HEK293 (cell line): ENCODE measurements at regions not wholly inside any gene's neighbourhood (a gene's known extent, or its start where the extent isn't known, plus 50 kb on each side); places are given as distances from the start of the nearest gene placed in this dataset.

ENCODE experiments used
- CTCF ChIA-PET: fragments of 350-600 bp; formaldehyde crosslinking; extraction: SDS; loops from one replicate; lab custom pipeline; 2021; ENCODE audit warnings: antibody characterized with exemption; lab: Yijun Ruan, JAX
- POLR2A ChIA-PET: fragments of 300-600 bp; formaldehyde crosslinking; extraction: SDS; loops from one replicate; lab custom pipeline; 2020; ENCODE audit warnings: antibody characterized with exemption, inconsistent platforms; lab: Yijun Ruan, JAX
- H3K27ac ChIP-seq: fragments of 200-500 bp; sonication (Bioruptor generic); 2 replicates; pipeline ENCODE4 v1.5.1; 2014; ENCODE audit warnings: low read depth, low read length, control low read depth, inconsistent platforms; ENCODE audit errors: extremely low read depth
- H3K36me3 ChIP-seq, 2 experiments: fragments of 200-500 bp in 1 of 2; sonication (Bioruptor generic) in 1 of 2; 1 replicate in 1 of 2; 2 replicates in 1 of 2; pipeline ENCODE4 v1.5.1; 2014 to 2017; ENCODE audit warnings: inconsistent platforms in 2 of 2, low read length in 2 of 2; ENCODE audit not compliant: control insufficient read depth in 2 of 2, insufficient read depth in 1 of 2
- H3K4me1 ChIP-seq: fragments of 200-500 bp; sonication (Bioruptor generic); 2 replicates; pipeline ENCODE4 v1.5.1; 2014; ENCODE audit warnings: mild to moderate bottlenecking, low read length, inconsistent platforms; ENCODE audit not compliant: control insufficient read depth, insufficient read depth
- H3K4me3 ChIP-seq: 2 replicates; pipeline ENCODE4 v1.5.1; 2011; ENCODE audit warnings: low read depth, mild to moderate bottlenecking, control low read depth, low read length, moderate library complexity
- H3K9me3 ChIP-seq: fragments of 200-500 bp; sonication (Bioruptor generic); 2 replicates; pipeline ENCODE4 v1.5.1; 2014; ENCODE audit warnings: low read depth, low read length, inconsistent platforms; ENCODE audit not compliant: control insufficient read depth, insufficient read depth
- GLIS2 ChIP-seq: fragments of 450-650 bp; formaldehyde crosslinking; IDR thresholded peaks from 2 replicates; pipeline ENCODE4 v1.5.1; 2016; ENCODE audit warnings: missing biosample characterization, missing genetic modification characterization
- HOXD13 ChIP-seq: sonication (generic); formaldehyde crosslinking; IDR thresholded peaks from 2 replicates; pipeline ENCODE4 v1.8.0; 2022; ENCODE audit warnings: missing genetic modification reagents, borderline replicate concordance
- MZF1 ChIP-seq: fragments of 450-650 bp; formaldehyde crosslinking; IDR thresholded peaks from 2 replicates; pipeline ENCODE4 v1.5.1; 2017; ENCODE audit warnings: missing biosample characterization, missing genetic modification characterization, borderline replicate concordance
- PRDM1 ChIP-seq: fragments of 450-650 bp; formaldehyde crosslinking; IDR thresholded peaks from 2 replicates; pipeline ENCODE4; 2016; ENCODE audit warnings: missing biosample characterization, missing genetic modification characterization
- RBAK ChIP-seq: fragments of 450-650 bp; formaldehyde crosslinking; IDR thresholded peaks from 2 replicates; pipeline ENCODE4 v1.5.1; 2016; ENCODE audit warnings: missing biosample characterization, missing genetic modification characterization
- ZNF112 ChIP-seq: fragments of 450-650 bp; formaldehyde crosslinking; IDR thresholded peaks from 2 replicates; pipeline ENCODE4 v1.5.0; 2017; ENCODE audit warnings: missing biosample characterization, missing genetic modification characterization
- ZNF19 ChIP-seq: fragments of 450-650 bp; formaldehyde crosslinking; IDR thresholded peaks from 2 replicates; pipeline ENCODE4; 2016; ENCODE audit warnings: missing biosample characterization, missing genetic modification characterization, low read depth
- ZNF223 ChIP-seq: fragments of 450-650 bp; formaldehyde crosslinking; IDR thresholded peaks from 2 replicates; pipeline ENCODE4 v1.5.1; 2016; ENCODE audit warnings: missing biosample characterization, missing genetic modification characterization
- ZNF514 ChIP-seq: fragments of 450-650 bp; formaldehyde crosslinking; IDR thresholded peaks from 2 replicates; pipeline ENCODE4 v1.5.1; 2016; ENCODE audit warnings: missing biosample characterization, missing genetic modification characterization
- ZNF521 ChIP-seq: fragments of 450-650 bp; formaldehyde crosslinking; IDR thresholded peaks from 2 replicates; pipeline ENCODE4 v1.5.1; 2017; ENCODE audit warnings: missing biosample characterization, mild to moderate bottlenecking, missing genetic modification characterization
- ZNF530 ChIP-seq: fragments of 450-650 bp; formaldehyde crosslinking; IDR thresholded peaks from 2 replicates; pipeline ENCODE4 v1.5.1; 2016; ENCODE audit warnings: low read depth, missing biosample characterization, missing genetic modification characterization
- ZNF768 ChIP-seq: fragments of 450-650 bp; formaldehyde crosslinking; IDR thresholded peaks from 2 replicates; pipeline ENCODE4 v1.5.1; 2018; ENCODE audit warnings: missing biosample characterization, mild to moderate bottlenecking, missing genetic modification characterization
- ZNF777 ChIP-seq: fragments of 450-650 bp; formaldehyde crosslinking; IDR thresholded peaks from 2 replicates; pipeline ENCODE4 v1.5.1; 2017; ENCODE audit warnings: missing biosample characterization, missing genetic modification characterization, borderline replicate concordance
- ZXDB ChIP-seq: fragments of 450-650 bp; formaldehyde crosslinking; IDR thresholded peaks from 2 replicates; pipeline ENCODE4 v1.5.1; 2016; ENCODE audit warnings: missing biosample characterization, missing genetic modification characterization
- TF ChIP-seq, protein P1 (sequence below): fragments of 450-650 bp; IDR thresholded peaks from 2 replicates; pipeline ENCODE4 v1.5.1; 2018; ENCODE audit warnings: missing biosample characterization, mild to moderate bottlenecking, missing genetic modification characterization
- TF ChIP-seq, protein P2 (sequence below): fragments of 450-650 bp; formaldehyde crosslinking; IDR thresholded peaks from 2 replicates; pipeline ENCODE4 v1.5.1; 2016; ENCODE audit warnings: missing biosample characterization, missing genetic modification characterization
- TF ChIP-seq, protein P3 (sequence below): fragments of 450-650 bp; formaldehyde crosslinking; IDR thresholded peaks from 2 replicates; pipeline ENCODE4 v1.5.1; 2016; ENCODE audit warnings: missing biosample characterization, missing genetic modification characterization, borderline replicate concordance
- TF ChIP-seq, protein P4 (sequence below): fragments of 450-650 bp; formaldehyde crosslinking; IDR thresholded peaks from 2 replicates; pipeline ENCODE4 v1.5.1; 2017; ENCODE audit warnings: missing biosample characterization, missing genetic modification characterization
- TF ChIP-seq, protein P5 (sequence below): fragments of 450-650 bp; formaldehyde crosslinking; IDR thresholded peaks from 2 replicates; pipeline ENCODE4 v1.5.1; 2016; ENCODE audit warnings: missing biosample characterization, missing genetic modification characterization

DNA sequence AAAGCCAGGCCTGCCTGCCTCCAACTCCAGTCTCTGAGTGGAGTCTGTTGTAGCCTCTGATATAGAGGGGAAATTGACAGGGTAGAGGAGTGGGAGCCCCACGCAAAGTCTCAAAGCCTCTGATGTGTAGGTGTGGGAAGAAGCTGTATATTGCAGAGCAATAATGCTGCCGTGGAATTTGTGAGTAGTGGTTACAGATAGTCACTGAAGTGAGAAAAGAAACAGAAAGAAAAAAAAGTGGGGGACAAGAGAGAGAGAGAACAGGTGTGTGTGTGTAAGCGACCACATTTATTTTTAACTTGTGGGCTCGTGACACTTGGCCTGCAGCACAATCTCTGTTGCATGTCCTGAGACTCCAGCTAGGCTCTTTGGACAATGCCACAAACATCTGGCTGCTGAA, 227.8 kb downstream of the NSG2 start:
- CTCF ChIA-PET, result no interaction called here
- Histone ChIP-seq H3K4me3 (no peak overlapping the region), H3K27ac (no peak overlapping the region), H3K4me1 (no peaks in the 10 kb centered on the region), H3K9me3 (no peaks in the 10 kb centered on the region; the same call in 1 of the 2 replicates), H3K36me3 (no peaks in the 10 kb centered on the region)
- POLR2A ChIA-PET, result no interaction called here
- no peak for TF ChIP-seq ZNF112 (tag by site-specific recombination)
- TF ChIP-seq ZNF19 (tag by site-specific recombination), result no peak
- no peak for TF ChIP-seq ZXDB (tag by site-specific recombination)
- TF ChIP-seq ZNF514 (tag by site-specific recombination), result no peak
- TF ChIP-seq ZNF521 (tag by site-specific recombination), result no peak
- no peak for TF ChIP-seq GLIS2 (tag by site-specific recombination)
- TF ChIP-seq ZNF777 (tag by site-specific recombination), result no peak
- TF ChIP-seq, protein P1, sequence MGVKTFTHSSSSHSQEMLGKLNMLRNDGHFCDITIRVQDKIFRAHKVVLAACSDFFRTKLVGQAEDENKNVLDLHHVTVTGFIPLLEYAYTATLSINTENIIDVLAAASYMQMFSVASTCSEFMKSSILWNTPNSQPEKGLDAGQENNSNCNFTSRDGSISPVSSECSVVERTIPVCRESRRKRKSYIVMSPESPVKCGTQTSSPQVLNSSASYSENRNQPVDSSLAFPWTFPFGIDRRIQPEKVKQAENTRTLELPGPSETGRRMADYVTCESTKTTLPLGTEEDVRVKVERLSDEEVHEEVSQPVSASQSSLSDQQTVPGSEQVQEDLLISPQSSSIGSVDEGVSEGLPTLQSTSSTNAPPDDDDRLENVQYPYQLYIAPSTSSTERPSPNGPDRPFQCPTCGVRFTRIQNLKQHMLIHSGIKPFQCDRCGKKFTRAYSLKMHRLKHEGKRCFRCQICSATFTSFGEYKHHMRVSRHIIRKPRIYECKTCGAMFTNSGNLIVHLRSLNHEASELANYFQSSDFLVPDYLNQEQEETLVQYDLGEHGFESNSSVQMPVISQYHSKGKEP, result no peak
- TF ChIP-seq, protein P2, sequence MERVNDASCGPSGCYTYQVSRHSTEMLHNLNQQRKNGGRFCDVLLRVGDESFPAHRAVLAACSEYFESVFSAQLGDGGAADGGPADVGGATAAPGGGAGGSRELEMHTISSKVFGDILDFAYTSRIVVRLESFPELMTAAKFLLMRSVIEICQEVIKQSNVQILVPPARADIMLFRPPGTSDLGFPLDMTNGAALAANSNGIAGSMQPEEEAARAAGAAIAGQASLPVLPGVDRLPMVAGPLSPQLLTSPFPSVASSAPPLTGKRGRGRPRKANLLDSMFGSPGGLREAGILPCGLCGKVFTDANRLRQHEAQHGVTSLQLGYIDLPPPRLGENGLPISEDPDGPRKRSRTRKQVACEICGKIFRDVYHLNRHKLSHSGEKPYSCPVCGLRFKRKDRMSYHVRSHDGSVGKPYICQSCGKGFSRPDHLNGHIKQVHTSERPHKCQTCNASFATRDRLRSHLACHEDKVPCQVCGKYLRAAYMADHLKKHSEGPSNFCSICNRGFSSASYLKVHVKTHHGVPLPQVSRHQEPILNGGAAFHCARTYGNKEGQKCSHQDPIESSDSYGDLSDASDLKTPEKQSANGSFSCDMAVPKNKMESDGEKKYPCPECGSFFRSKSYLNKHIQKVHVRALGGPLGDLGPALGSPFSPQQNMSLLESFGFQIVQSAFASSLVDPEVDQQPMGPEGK (tag by site-specific recombination), result no peak

DNA sequence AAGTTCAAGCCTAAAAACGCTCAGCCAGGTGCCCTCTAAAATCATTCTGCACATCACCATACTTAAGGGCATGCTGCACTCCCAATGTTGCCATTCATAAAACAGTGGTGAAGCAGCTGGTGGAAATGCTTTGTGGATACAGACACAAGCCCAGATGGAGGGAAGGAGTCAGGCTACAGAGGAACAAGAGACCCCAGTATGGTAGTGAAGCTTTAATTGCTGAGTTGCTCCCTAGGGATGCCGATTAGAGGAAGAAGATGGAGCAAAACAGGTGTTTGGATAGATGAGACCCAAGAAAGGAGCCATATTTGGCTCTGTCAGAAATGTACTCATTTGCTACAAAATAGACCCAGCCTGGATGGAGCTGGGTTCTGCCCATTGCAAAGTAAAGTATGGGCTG, 230.5 kb downstream of the NSG2 start:
- ChIA-PET POLR2A (no interaction called here), CTCF (no interaction called here)
- Histone ChIP-seq H3K27ac (no peak overlapping the region), H3K9me3 (no peaks in the 10 kb centered on the region), H3K36me3 (no peaks in the 10 kb centered on the region), H3K4me3 (no peak overlapping the region), H3K4me1 (no peaks in the 10 kb centered on the region)
- TF ChIP-seq ZNF530, result no peak
- no peak for TF ChIP-seq MZF1 (tag by site-specific recombination)
- TF ChIP-seq, protein P3, sequence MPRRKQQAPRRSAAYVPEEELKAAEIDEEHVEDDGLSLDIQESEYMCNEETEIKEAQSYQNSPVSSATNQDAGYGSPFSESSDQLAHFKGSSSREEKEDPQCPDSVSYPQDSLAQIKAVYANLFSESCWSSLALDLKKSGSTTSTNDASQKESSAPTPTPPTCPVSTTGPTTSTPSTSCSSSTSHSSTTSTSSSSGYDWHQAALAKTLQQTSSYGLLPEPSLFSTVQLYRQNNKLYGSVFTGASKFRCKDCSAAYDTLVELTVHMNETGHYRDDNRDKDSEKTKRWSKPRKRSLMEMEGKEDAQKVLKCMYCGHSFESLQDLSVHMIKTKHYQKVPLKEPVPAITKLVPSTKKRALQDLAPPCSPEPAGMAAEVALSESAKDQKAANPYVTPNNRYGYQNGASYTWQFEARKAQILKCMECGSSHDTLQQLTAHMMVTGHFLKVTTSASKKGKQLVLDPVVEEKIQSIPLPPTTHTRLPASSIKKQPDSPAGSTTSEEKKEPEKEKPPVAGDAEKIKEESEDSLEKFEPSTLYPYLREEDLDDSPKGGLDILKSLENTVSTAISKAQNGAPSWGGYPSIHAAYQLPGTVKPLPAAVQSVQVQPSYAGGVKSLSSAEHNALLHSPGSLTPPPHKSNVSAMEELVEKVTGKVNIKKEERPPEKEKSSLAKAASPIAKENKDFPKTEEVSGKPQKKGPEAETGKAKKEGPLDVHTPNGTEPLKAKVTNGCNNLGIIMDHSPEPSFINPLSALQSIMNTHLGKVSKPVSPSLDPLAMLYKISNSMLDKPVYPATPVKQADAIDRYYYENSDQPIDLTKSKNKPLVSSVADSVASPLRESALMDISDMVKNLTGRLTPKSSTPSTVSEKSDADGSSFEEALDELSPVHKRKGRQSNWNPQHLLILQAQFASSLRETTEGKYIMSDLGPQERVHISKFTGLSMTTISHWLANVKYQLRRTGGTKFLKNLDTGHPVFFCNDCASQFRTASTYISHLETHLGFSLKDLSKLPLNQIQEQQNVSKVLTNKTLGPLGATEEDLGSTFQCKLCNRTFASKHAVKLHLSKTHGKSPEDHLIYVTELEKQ (tag by site-specific recombination), result no peak
- TF ChIP-seq HOXD13 (CRISPR knock-in tag), result no peak

DNA sequence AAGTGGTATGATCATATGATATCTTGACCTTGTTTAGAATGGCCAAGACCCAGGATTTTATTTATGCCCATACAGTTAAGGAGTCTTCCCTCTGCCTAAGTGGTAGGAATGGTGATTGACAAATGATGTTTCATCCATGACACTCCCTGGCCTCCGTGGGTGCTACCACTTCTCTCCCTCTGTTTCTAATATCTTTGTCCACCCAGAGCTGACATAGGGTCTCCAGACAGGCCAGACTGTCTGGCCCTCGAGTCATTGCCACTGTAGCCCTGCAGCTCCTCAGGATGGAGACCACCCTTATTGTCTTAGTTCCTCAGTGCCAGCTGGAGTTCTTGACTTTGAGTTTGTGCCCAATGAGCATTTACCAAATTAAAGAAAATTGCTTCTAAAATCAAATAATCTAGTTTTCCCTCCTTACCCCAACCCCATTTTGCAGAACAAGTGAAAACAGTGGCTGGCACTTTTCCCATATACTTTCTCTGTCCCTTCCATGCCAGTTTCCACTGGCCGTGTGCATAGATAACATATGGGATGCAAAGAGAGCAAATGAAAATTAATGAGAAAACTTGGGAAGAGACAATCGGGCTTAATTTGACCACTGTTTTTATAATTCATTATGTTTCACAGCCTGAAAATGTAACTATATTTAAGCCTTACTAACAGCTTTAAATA, 235.7 kb downstream of the NSG2 start:
- Histone ChIP-seq H3K4me1 (no peaks in the 10 kb centered on the region), H3K27ac (no peak overlapping the region), H3K9me3 (no peaks in the 10 kb centered on the region; the same call in 1 of the 2 replicates), H3K36me3 (no peaks in the 10 kb centered on the region), H3K4me3 (no peak overlapping the region)
- no peak for TF ChIP-seq ZNF112 (tag by site-specific recombination)
- TF ChIP-seq, protein P4, sequence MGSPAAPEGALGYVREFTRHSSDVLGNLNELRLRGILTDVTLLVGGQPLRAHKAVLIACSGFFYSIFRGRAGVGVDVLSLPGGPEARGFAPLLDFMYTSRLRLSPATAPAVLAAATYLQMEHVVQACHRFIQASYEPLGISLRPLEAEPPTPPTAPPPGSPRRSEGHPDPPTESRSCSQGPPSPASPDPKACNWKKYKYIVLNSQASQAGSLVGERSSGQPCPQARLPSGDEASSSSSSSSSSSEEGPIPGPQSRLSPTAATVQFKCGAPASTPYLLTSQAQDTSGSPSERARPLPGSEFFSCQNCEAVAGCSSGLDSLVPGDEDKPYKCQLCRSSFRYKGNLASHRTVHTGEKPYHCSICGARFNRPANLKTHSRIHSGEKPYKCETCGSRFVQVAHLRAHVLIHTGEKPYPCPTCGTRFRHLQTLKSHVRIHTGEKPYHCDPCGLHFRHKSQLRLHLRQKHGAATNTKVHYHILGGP (tag by site-specific recombination), result no peak
- TF ChIP-seq PRDM1, result no peak
- no peak for TF ChIP-seq ZNF223
- TF ChIP-seq, protein P5, sequence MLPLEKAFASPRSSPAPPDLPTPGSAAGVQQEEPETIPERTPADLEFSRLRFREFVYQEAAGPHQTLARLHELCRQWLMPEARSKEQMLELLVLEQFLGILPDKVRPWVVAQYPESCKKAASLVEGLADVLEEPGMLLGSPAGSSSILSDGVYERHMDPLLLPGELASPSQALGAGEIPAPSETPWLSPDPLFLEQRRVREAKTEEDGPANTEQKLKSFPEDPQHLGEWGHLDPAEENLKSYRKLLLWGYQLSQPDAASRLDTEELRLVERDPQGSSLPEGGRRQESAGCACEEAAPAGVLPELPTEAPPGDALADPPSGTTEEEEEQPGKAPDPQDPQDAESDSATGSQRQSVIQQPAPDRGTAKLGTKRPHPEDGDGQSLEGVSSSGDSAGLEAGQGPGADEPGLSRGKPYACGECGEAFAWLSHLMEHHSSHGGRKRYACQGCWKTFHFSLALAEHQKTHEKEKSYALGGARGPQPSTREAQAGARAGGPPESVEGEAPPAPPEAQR (tag by site-specific recombination), result no peak
- TF ChIP-seq RBAK (tag by site-specific recombination), result no peak
- TF ChIP-seq ZNF768 (tag by site-specific recombination), result no peak
- POLR2A ChIA-PET, result interaction anchor here (0.7 kb wide), 1 partner anchor 245 kb away, joined by 3 read pairs; no protein-coding TSS in a partner anchor
- CTCF ChIA-PET, result interaction anchor here (1.5 to 2.1 kb wide), 2 partner anchors 31 to 36 kb away, joined by 4 to 6 read pairs; no protein-coding TSS in a partner anchor
